H54 (cell line): ENCODE measurements at regions not wholly inside any gene's neighbourhood (a gene's known extent, or its start where the extent isn't known, plus 50 kb on each side); places are given as distances from the start of the nearest gene placed in this dataset.

Experiments used
- DNase-seq: peaks from one replicate; pipeline ENCODE4 v3.0.0; 2011; ENCODE audit warnings: low spot score, mixed read lengths; ENCODE audit not compliant: insufficient read length
- FAIRE-seq: peaks from 3 replicates; lab custom pipeline; 2011; peaks lifted over from hg19 to GRCh38; lab: Jason Lieb, UNC
- POLR2A ChIP-seq: IDR thresholded peaks from 2 replicates; pipeline ENCODE4 v1.6.1; 2011; ENCODE audit warnings: low read depth, mild to moderate bottlenecking, low read length

DNA sequence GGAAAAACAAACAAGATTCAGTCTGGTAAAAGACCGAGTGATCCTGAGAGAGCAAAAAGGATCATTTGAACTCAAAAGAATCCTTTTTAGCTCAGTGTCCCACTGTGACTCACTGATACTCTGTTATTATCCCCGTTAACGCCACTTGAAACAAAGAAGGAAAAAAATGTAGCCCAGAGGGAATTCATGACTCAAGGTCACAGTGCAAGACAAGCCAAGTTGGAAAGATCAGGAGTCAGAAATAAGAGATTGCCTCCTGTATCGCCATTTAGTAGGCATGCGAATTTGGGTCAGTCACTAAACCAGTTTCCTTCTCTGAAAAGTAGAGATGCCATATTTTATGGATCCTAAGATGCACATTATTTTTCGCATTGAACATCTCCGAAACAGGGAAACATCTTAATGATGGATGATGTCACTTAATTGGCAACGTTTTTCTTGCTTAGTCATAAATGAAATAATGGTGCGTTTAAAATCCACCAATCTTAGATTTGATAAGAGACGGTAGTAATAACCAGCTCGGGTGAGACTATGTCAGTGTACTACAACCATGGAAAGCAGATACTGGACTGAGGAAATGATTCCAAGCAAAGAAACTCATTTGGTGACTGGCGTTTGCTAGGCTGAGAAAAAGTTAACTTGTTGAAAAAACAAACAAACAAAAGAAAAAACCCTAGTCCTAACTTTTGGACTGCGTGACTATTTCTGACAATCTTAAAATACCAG lies 502.0 kb upstream of the CELF2 start:
- TF ChIP-seq POLR2A: no peak
- no peak for FAIRE-seq
- no peak for DNase-seq

DNA sequence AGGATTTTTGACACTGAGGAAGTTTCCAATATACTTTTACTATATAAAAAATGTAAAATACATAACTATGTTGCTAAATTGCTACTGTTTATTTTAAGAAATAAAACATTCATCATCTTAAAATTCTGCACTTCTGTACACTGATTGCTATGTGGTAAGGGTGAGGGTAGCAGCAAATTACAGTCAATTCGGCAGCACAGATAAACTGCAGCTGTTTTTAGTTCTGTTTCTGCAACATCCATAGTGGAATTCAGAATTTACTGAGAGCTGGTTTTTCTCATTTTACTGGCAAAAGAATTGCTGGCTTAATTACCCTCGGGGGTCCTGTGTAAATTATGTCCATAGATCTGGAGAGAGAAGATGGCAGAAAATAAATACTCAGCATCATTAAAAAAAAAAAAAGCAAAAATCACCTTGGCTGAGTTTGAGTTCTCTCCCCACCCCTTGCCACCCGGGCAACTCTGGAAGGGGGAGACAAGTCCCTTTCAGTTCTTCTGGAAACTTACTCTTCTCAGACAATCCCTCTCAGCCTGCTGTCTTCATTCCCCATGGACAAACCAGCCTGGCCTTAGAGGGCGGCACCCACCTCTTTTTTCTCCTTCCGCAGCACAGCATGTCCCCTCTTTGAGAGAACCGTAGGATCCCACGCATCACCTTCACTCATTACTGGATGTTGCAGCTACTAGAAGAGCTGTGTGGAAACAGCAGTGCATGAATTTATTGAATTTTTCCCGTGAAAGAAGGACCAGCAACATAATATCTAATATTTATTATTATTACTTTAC lies 501.1 kb upstream of the CELF2 start:
- DNase-seq: no peak
- no peak for FAIRE-seq
- no peak for TF ChIP-seq POLR2A

DNA sequence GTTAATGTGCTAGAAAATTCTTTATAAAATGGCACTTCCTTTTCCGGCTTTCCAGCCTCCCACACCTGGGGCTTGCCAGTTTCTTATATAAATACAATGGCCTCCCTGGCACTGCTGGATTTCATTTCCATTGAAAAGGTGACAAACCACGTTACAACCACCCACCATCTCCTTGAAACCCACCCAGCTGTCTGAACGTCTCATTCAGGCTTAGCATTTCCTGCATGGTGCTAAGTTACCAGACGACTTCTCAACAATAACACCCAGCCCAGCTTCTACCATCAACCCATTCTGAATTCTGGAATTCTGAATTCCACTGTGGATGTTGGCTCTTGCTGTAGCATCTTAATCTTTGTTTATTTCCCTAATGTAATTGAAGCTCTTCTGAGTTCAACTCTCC lies 499.8 kb upstream of the CELF2 start:
- TF ChIP-seq POLR2A: no peak
- DNase-seq (no peak), FAIRE-seq (no peak)

DNA sequence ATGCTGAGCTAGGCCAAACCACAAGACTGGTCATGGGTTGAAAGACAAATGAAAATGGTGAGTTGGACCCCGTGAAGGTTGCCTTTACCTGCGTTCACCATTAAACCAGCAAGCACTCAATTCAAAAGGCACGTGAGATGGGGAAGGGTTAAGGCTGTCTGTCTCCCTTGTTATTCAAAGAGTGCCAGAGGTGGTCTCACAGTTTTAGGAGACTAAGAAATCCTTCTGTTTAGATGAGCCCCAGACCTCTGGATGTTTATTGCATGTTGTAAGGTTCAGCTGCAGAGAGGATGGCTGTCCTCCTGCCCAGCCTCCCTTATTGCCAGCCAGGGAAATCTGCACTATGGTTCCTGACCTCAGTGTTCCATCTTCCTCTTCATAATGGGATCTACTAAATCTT lies 498.0 kb upstream of the CELF2 start:
- no peak for FAIRE-seq
- DNase-seq: no peak
- no peak for TF ChIP-seq POLR2A

DNA sequence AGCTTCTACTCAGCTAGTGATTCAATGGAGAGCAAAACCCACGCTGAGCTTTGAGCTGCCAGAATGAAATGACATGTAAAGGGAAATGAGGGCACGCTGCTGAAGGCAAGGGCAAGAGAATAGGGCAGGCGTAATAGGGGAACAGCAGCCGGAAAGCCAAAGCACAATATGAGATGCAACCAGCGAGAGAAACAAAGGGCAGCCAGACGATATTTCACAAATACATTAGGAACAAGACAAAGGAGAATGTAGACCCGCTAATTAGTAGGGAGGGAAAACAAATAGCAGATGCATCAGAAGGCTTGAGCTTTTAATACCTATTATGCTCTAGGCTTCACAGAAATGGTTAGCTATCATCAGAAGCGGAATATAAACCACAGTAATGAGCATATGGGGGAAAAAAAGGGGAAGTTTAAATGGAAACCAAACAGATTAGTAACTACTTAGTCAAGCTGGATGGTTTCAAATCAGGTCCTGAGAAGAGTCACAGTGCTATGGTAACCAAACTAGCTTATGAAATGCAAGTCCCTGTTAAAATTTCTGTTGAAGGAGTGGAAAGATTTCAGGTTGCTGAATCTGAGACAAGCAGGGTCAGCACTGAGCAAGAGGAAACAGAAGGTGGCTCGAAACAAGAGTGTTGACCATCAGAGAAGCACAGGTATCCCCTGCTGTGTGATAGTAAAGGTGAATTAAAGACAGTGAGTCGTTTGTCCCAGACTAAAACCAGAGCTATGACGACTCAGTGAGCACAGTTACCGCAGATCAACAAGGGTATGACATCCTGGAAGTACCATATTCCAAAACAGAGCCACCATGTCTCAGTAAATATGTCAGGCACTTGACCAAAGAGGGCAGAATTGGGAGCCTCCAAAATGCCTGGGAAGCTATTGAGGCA lies 496.9 kb upstream of the CELF2 start:
- DNase-seq (no peak), FAIRE-seq (no peak)
- TF ChIP-seq POLR2A: no peak

DNA sequence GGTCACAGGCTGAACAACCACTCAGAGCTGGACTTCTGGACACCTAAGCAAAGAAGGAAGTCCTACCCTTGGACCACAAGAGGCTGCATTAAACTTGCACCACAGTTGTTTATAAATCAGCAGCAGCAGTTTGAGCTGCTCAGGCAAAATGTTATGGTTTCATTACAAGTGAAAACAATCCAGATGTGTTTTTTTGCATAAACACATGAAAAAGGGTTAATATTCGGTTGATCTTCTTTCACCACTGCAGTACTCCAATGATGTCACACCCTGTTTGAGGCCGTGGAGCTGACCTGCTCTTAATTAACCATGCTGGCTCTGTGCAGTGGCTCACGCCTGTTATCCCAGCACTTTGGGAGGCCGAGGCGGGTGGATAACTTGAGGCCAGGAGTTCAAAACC lies 490.8 kb upstream of the CELF2 start:
- FAIRE-seq: no peak
- TF ChIP-seq POLR2A: no peak
- no peak for DNase-seq

DNA sequence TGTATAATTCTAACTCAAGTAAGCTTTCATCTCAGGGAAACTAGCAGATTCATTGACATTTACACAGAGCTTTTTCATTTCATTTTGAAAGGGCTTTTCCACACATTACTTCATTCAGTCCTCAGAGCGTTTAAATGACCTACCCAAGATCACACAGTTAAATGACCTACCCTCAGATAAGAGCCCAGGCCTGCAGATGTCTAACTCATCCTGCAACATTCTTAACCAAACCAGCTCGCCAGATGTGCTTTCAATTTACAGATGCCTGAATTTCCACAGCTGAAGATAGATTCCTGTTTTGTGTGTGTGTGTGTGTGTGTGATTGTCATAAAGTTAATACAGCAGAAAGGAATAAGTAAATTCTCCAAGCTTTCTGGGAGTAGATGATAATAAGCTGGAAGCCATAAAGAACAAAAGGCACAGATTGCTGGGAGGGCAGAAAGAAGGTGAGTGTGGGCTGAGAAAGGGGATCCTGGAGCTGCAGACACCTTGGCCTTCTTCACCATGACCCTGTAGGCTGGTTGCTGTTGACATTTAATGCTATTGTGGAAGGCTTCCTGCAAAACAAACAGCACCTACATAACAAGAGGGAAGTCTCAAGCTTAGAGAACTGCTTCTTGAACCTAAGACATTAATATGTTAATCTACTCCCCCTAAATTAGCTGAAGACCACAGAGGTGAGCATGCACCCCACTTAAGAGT lies 489.7 kb upstream of the CELF2 start:
- DNase-seq: no peak
- TF ChIP-seq POLR2A: no peak
- FAIRE-seq: no peak

DNA sequence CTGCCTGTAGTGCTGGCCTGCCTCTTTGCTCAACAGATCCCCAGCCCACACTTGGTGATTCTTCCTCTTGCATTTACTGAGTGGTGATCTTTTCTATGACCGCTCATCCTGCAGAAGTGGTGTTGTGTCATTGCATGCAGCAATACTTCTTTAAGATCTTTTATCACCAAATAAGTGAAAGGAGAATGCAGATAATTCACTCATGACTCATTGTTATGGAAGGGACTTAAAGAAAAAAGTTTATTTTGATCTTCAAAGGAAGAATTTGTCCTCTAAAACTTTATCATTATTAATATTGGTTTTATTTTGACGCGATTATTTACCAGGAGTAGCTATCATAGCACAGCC lies 489.1 kb upstream of the CELF2 start:
- DNase-seq: no peak
- no peak for FAIRE-seq
- TF ChIP-seq POLR2A: no peak

DNA sequence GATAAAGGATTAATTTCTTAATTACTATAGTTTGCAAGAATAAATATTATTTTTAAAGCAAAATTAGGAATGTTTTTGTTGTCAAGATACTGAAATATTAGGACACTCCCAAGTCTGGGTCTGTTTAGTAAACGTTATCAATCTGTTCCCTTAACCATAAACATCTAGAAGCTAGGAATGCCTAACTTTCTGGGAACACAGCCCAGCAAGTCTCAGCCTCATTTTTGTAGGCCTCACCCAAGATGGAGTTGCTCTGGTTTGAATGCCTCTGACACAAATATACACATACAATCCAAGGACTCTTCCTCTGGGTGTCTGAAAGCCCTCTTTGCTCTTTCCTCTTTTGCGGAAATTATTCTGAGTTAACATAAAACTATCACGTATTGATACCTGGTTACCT lies 487.4 kb upstream of the CELF2 start:
- DNase-seq: no peak
- no peak for FAIRE-seq
- no peak for TF ChIP-seq POLR2A

DNA sequence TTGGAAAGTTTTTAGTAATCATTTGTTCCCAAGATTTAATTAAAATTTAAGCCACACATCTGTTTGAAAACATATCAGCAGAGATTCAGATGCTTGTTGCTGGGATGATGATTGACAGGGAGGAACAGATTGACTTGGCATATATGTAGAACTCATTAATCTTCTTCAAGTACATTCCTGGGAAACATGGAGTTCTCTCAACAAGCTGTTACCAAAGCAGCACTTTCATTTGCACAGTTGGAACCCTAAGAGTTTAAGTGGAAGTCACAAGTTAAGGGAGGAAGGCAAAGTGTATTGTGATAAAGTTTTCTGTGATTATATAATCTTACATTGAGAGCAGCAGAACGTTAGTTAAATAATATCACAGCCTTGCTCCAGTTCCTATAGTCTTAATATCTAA lies 485.4 kb upstream of the CELF2 start:
- FAIRE-seq (no peak), DNase-seq (no peak)
- no peak for TF ChIP-seq POLR2A

DNA sequence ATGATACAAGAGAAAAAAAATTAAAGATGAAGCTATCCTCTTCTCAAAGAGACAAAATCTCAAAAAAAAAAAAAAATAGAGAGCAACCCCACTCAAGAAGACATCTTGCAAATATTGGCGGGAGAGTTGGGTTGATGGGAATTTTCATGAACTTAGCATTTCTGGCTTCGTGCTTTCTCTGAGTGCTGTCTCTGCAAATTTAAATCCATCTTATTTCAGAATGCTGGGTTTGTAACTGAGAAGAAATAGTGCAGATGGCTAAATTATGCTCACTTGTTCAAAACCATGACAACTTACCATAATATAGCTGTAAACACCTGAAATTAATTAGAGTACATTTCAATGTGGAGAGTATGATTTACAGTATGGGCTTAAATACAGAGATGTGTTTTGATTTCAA lies 484.8 kb upstream of the CELF2 start:
- no peak for TF ChIP-seq POLR2A
- FAIRE-seq: no peak
- DNase-seq: no peak

DNA sequence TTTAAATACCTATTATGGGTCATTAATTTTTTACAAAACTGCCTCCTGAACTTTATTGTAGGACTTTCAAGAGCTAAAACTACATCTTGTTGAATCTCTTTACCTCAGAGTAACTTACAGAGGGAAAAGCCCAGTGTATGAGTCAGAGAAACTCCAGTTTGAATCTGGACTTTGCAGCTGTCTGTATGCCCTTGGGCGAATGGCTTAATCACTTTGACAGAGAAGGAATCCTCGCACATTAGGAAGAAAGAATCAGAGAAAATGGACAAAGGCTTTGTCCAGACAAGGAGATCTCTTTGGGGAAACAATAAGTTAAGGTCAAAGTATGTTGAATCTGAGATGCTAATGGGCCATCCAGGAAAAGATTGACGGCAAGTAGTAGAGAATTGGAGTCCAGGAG lies 484.2 kb upstream of the CELF2 start:
- TF ChIP-seq POLR2A: no peak
- DNase-seq: no peak
- no peak for FAIRE-seq

DNA sequence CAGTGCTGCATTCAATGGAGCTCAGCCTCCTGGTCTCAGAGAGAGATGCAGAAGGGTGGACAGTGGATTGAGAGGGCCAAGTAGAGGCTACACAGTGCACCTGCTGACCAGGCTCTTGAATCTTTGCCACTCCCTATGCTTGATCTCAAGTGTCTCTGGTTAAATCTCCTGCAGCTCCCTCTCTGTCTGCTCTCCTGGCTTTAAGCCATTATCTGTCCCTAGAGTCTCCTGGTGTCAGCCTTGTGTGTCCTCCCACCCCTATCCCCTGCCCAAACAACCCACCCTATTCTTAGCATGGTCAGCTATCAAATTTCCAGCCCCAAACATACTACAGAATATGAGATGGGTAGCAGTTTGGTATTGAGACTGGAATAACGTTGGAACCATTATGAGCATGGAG lies 479.3 kb upstream of the CELF2 start:
- no peak for FAIRE-seq
- no peak for DNase-seq
- TF ChIP-seq POLR2A: no peak
